GM13977 (cell line): ENCODE measurements at regions not wholly inside any gene's neighbourhood (a gene's known extent, or its start where the extent isn't known, plus 50 kb on each side); places are given as distances from the start of the nearest gene placed in this dataset.

Source experiments
- DNase-seq: peaks from one replicate; pipeline ENCODE4 v3.0.0; 2012; ENCODE audit warnings: low spot score
- in situ Hi-C: fragments of 300-500 bp; cut with MboI; formaldehyde crosslinking; loops from one replicate; pipeline ENCODE4 v1.12.0; 2022; ENCODE audit warnings: low sequenced_read_pairs, low pct_unique_long_range_greater_than_20kb, mixed read lengths, inconsistent platforms; ENCODE audit not compliant: unreplicated experiment
- TF ChIP-seq, protein P1 (sequence below): IDR thresholded peaks from 2 replicates; pipeline ENCODE4 v1.5.1; 2012; ENCODE audit warnings: mild to moderate bottlenecking, control low read depth; ENCODE audit not compliant: insufficient read depth; ENCODE audit errors: extremely low read depth, missing control alignments

DNA sequence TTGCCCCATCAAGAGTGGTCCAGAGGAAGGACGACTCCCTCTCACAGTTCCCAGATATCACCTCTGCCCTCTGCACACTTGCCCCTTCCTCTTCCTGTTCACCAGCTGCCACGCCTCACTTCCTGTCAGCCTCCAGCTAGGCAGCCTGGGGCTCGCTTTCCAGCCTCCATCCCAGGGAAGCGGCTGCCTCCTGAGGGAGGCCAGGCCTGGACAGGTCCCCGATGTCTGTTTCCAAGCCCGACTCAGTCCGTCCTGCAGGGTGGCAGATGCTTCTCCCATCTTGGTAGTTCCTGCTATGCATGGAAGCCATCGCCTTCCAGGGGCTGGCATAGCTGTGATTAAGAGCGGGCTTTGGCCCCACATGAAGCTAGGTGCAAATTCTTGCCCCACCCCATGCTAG is 233.5 kb upstream of the PMEPA1 start:
- DNase-seq: no peak
- in situ Hi-C loops: no loop called here
- TF ChIP-seq, protein P1, sequence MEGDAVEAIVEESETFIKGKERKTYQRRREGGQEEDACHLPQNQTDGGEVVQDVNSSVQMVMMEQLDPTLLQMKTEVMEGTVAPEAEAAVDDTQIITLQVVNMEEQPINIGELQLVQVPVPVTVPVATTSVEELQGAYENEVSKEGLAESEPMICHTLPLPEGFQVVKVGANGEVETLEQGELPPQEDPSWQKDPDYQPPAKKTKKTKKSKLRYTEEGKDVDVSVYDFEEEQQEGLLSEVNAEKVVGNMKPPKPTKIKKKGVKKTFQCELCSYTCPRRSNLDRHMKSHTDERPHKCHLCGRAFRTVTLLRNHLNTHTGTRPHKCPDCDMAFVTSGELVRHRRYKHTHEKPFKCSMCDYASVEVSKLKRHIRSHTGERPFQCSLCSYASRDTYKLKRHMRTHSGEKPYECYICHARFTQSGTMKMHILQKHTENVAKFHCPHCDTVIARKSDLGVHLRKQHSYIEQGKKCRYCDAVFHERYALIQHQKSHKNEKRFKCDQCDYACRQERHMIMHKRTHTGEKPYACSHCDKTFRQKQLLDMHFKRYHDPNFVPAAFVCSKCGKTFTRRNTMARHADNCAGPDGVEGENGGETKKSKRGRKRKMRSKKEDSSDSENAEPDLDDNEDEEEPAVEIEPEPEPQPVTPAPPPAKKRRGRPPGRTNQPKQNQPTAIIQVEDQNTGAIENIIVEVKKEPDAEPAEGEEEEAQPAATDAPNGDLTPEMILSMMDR: no peak

DNA sequence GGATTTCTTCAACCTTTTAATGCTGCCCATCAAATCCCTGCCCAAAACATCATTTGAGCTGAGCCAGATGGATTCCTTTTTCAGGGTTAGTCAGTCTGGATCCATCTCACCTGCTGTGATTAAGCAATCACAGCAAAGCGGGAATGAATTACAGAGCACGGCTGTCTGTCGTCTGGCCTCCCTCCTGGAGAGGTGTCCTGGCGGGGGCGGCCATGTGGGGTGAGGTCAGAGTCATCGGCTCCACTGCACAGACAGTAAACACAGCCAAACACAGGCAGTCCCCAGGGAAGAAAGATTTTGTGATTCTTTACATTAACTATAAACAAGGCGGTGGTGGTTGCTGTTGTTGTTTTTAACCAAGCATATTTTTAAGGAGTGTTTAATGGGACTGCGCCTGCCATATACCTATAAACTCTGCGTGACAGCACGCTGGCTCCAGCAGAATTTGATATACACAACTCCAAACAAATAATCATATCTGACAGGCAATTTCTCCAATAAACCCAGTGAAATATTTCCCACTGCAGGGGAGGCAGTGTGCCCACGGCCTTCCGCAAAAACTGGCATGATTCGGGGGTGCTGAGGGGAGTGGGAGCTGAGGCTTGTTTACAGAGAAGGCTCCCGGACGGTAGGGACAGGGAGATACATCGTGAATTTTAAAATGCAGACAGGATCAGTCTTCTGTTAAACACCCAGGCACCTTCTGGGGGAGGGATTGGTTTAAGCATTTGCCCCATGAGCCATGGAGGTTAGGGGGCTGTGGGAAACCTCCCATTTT is 232.0 kb upstream of the PMEPA1 start:
- in situ Hi-C loops: no loop called here
- DNase-seq: no peak
- TF ChIP-seq, protein P1: no peak

DNA sequence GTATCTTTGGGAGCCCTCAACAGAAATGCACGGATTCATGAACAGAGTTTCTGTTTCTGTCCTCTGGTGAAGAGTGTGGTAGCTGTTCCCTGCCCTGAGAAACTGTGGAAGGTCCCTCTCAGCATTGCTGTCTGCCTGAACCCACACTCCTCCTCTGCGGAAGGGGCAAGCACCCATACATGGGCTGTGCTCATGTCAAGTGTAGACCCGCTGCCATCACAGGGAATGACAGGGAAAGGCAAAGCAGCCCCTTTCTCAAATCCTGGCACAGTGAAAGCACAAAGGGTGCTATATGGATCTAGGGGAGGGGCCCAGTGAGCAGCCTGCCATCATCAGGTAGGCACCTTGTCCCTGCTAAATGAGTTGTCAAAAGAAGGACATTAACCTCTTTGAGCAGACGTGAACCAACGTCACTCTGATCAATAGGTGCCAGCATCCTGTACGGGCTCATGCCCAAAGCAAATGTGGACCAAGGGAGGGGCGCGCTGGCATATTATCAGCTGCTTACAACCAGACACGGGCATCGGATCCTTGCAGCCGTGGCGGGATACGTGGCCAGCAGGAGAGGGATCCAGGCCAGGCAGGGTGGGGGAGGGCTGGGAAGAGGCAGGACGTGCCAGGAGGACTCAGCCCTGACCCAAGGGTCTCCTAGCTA is 231.2 kb upstream of the PMEPA1 start:
- in situ Hi-C loops: no loop called here
- no peak for DNase-seq
- TF ChIP-seq, protein P1: no peak

DNA sequence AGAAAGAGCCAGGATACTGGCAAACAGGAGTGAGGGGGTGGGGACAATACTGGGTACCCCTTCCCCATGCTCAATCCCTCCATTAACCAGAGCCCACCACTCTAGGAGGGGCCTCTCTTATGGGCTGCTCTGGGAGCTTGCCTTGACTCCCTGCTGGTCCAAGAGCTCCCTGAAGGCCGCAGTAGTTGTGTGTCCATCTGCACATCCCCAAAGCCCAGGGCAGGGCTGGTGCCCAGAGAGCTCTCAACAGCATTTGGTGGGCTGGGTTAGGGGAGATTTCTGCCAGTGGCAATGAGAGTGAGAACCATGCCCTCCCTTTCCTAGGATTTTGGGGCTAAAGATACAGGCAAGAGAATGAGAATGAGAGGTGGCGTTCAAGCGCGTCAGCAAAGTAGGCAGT is 230.6 kb upstream of the PMEPA1 start:
- DNase-seq: no peak
- in situ Hi-C loops: no loop called here
- TF ChIP-seq, protein P1: no peak

DNA sequence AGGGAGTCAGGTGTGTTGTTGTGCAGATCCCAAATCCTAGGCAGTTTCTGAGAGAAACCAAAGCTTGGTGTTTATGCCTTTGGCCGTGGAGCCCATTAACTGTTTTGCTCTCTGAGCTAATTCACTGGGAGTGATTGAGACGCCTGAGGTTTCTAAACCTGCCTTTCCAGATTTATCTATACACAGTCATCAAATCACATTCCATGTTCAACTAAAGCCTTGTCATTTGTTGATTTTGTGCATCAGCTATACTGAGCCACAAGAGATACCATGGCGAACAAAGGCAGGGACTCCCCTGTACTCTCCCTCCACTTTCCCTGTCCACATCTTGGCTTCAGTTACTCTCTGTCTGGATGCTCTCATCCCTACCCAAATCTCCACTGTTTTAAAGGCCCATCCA is 229.7 kb upstream of the PMEPA1 start:
- no peak for DNase-seq
- TF ChIP-seq, protein P1: no peak
- in situ Hi-C loops: no loop called here

DNA sequence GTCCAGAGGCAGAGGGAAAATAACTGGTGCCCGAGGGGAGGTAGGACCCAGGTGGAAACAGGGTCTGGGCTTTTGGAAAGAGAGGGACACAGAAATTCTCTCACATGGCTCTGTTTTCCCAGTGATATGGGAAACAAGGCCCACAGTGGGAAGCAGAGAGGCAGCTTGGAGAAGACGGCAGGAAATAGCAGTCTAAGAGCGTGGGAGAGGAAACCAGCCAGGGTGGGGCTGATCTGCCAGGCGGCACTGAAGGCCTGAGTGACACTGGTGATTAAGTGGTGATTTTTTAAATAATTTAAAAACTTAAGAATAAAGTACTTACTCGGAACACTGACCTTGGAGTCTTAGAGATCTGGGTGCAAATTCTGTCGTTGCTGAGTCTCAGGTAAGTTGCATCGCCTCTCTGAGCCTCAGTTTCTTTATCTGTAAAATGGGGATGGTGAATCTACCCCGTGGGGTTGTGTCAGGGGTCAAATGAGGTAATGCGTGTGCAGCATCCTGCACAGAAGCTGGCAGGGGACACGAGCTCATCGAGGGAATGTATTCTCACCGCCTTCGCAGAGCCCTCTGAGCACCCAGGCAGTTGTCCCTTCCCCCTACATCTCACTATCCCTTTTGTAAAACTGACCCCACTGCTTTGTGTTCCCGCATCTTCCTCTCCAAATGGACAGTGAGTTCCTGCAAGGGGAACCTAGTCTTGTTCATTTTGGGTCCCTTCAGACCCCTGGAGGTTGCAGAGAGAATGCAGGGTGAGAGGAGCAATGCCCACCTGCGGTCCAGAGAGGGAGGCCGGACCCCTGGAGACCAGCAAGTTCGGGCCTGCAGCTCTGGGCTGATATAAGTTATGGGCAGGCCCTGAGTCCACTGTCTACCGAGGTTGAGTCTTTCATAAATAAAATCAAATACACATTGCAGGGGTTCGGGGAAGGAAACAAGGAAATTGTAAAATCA is 228.6 kb upstream of the PMEPA1 start:
- TF ChIP-seq, protein P1: no peak
- DNase-seq: no peak
- in situ Hi-C loops: no loop called here
